CD14-positive monocyte (primary cell): ENCODE measurements at regions not wholly inside any gene's neighbourhood (a gene's known extent, or its start where the extent isn't known, plus 50 kb on each side); places are given as distances from the start of the nearest gene placed in this dataset.
A peak's percentile ranks its signal among the peaks of the same experiment; 100 is the strongest.

Source experiments
- DNase-seq, 3 donors: peaks; one replicate each; pipeline ENCODE4 v3.0.0-alpha.2; 2011 to 2022
- H2AFZ ChIP-seq: 2 replicates; pipeline ENCODE4 v1.6.0; 2012; ENCODE audit warnings: mild to moderate bottlenecking, low read depth, low read length, inconsistent platforms; ENCODE audit not compliant: insufficient read depth, poor library complexity, severe bottlenecking
- H3K27ac ChIP-seq, 2 donors: 1 replicate in 1 of 2; 2 replicates in 1 of 2; pipeline ENCODE4 v1.5.1; 2012 to 2013; ENCODE audit warnings: low read length in 2 of 2, control low read depth in 1 of 2, inconsistent platforms in 1 of 2, low read depth in 1 of 2, mild to moderate bottlenecking in 1 of 2
- H3K27me3 ChIP-seq, 2 donors: one replicate each; pipeline versions ENCODE4 v1.6.0 to v1.6.1; 2011 to 2013; ENCODE audit warnings: low read length in 2 of 2; ENCODE audit not compliant: control insufficient read depth in 2 of 2, insufficient read depth in 2 of 2
- H3K36me3 ChIP-seq, 2 donors: replicated peaks in 1 of 2; 1 replicate in 1 of 2; 2 replicates in 1 of 2; pipeline versions ENCODE4 v1.5.1 to v1.6.1; 2012 to 2013; ENCODE audit warnings: low read length in 2 of 2, control low read depth in 1 of 2, inconsistent platforms in 1 of 2, mild to moderate bottlenecking in 1 of 2; ENCODE audit not compliant: insufficient read depth in 2 of 2, control insufficient read depth in 1 of 2
- H3K4me1 ChIP-seq, 2 donors: 1 replicate in 1 of 2; 2 replicates in 1 of 2; pipeline versions ENCODE4 v1.5.1 to v1.6.1; 2012 to 2013; ENCODE audit warnings: low read length in 2 of 2, control low read depth in 1 of 2, inconsistent platforms in 1 of 2, mild to moderate bottlenecking in 1 of 2, moderate library complexity in 1 of 2; ENCODE audit not compliant: insufficient read depth in 2 of 2, control insufficient read depth in 1 of 2
- H3K4me2 ChIP-seq: replicated peaks from 2 replicates; pipeline ENCODE3; 2012; ENCODE audit warnings: low read length, moderate library complexity, mild to moderate bottlenecking; ENCODE audit not compliant: poor library complexity, severe bottlenecking; ENCODE audit errors: extremely low read depth
- H3K4me3 ChIP-seq, 3 experiments: fragments of 200-600 bp in 1 of 3; sonication (generic) in 1 of 3; replicated peaks in 1 of 3; 1 replicate in 2 of 3; 2 replicates in 1 of 3; pipeline ENCODE4 v1.5.1; 2011 to 2013; ENCODE audit warnings: low read length in 3 of 3, mild to moderate bottlenecking in 3 of 3, control low read depth in 2 of 3, low read depth in 2 of 3, inconsistent platforms in 1 of 3, moderate library complexity in 1 of 3
- H3K79me2 ChIP-seq: 2 replicates; pipeline ENCODE4 v1.6.0; 2012; ENCODE audit warnings: mild to moderate bottlenecking, control low read depth, inconsistent platforms, low read length, moderate library complexity; ENCODE audit not compliant: insufficient read depth
- H3K9ac ChIP-seq: 2 replicates; pipeline ENCODE4 v1.6.0; 2017; ENCODE audit warnings: low read length, mild to moderate bottlenecking; ENCODE audit not compliant: insufficient read depth, poor library complexity, severe bottlenecking
- H3K9me3 ChIP-seq, 2 donors: replicated peaks in 1 of 2; 1 replicate in 1 of 2; 2 replicates in 1 of 2; pipeline versions ENCODE4 v1.5.1 to v1.6.1; 2012 to 2013; ENCODE audit warnings: low read length in 2 of 2, control low read depth in 1 of 2; ENCODE audit not compliant: control insufficient read depth in 1 of 2, insufficient read depth in 1 of 2
- H4K20me1 ChIP-seq: 2 replicates; pipeline ENCODE4 v1.6.0; 2012; ENCODE audit warnings: mild to moderate bottlenecking, low read length, control low read depth, moderate library complexity; ENCODE audit not compliant: insufficient read depth
- H3K27ac Mint-ChIP-seq, 7 donors: one replicate each; pipeline ENCODE4 v1.8.0; 2020; ENCODE audit warnings: mild to moderate bottlenecking in 7 of 7, mixed read lengths in 7 of 7, moderate library complexity in 6 of 7, inconsistent platforms in 2 of 7
- H3K27me3 Mint-ChIP-seq, 3 donors: one replicate each; pipeline ENCODE4 v1.8.0; 2021 to 2022; ENCODE audit warnings: low read depth in 3 of 3, mild to moderate bottlenecking in 3 of 3, mixed read lengths in 3 of 3, moderate library complexity in 3 of 3, inconsistent platforms in 1 of 3
- H3K36me3 Mint-ChIP-seq, 2 donors: one replicate each; pipeline ENCODE4 v1.8.0; 2020; ENCODE audit warnings: mixed read lengths in 2 of 2, inconsistent platforms in 1 of 2, mild to moderate bottlenecking in 1 of 2
- H3K4me1 Mint-ChIP-seq: one replicate; pipeline ENCODE4 v1.8.0; 2020; ENCODE audit warnings: mild to moderate bottlenecking, mixed read lengths
- H3K4me3 Mint-ChIP-seq, 2 donors: one replicate each; pipeline ENCODE4 v1.8.0; 2020; ENCODE audit warnings: mild to moderate bottlenecking in 2 of 2, mixed read lengths in 2 of 2, moderate library complexity in 1 of 2
- H3K9me3 Mint-ChIP-seq, 7 donors: one replicate each; pipeline ENCODE4 v1.8.0; 2020 to 2022; ENCODE audit warnings: mixed read lengths in 7 of 7, mild to moderate bottlenecking in 6 of 7, moderate library complexity in 6 of 7, inconsistent platforms in 2 of 7
- CTCF ChIP-seq: fragments of 200-600 bp; IDR thresholded peaks from one replicate; pipeline ENCODE4 v1.8.0; 2022; ENCODE audit warnings: antibody characterized with exemption, mild to moderate bottlenecking
- WGBS: methylation state at CpG from one replicate; pipeline ENCODE4 v1.1.5; 2013; ENCODE audit warnings: missing lambda C conversion rate; ENCODE audit not compliant: insufficient coverage; 5-methylcytosine and 5-hydroxymethylcytosine counted together
- intact Hi-C, 2 donors: fragments of 100-400 bp; cut with micrococcal nuclease; formaldehyde crosslinking; loops; one replicate each; pipeline versions ENCODE4 v1.15.0 to v1.15.1; 2023

- WGBS, result no CpG with 5 or more reads among the region's 1 CpG
- DNase-seq, result no peak
- Histone ChIP-seq H2AFZ (no peak overlapping the region), H3K4me2 (no peak overlapping the region), H3K4me3 (no peak overlapping the region), H3K36me3 (no peaks in the 10 kb centered on the region), H4K20me1 (no peaks in the 10 kb centered on the region), H3K27ac (no peak overlapping the region), H3K9ac (no peak overlapping the region), H3K79me2 (no peaks in the 10 kb centered on the region), H3K27me3 (no peaks in the 10 kb centered on the region), H3K4me1 (no peaks in the 10 kb centered on the region), H3K9me3 (peaks cover 15 to 21% of the 10 kb centered on the region in 2 donors)
- H3K27ac Mint-ChIP-seq, result no peak overlapping the region
- no peak for TF ChIP-seq CTCF
- peaks cover 3 to 19% (median 12%) of the 10 kb centered on the region in 7 donors for H3K9me3 Mint-ChIP-seq
- H3K4me1 Mint-ChIP-seq, result no peaks in the 10 kb centered on the region
- H3K36me3 Mint-ChIP-seq, result no peaks in the 10 kb centered on the region
- H3K27me3 Mint-ChIP-seq, result peaks cover 0 to 5% (median 1%) of the 10 kb centered on the region in 3 donors
- intact Hi-C loops, result no loop called here
- H3K4me3 Mint-ChIP-seq, result no peak overlapping the region
Observed at GRCh38 chr18:35876243-35876642, 96.2 kb upstream of the RMP24 start.

GRCh38 chr18:35880788-35881455 lies 91.6 kb upstream of the RMP24 start:
- Mint-ChIP-seq H3K4me3 (no peak overlapping the region), H3K27ac (peak overlapping the region in 1 of 7 donors; percentile 50), H3K4me1 (no peaks in the 10 kb centered on the region), H3K27me3 (peaks cover 1 to 8% (median 1%) of the 10 kb centered on the region in 3 donors), H3K9me3 (peaks cover 0 to 3% (median 0%) of the 10 kb centered on the region in 7 donors), H3K36me3 (no peaks in the 10 kb centered on the region)
- no peaks in the 10 kb centered on the region for H3K79me2 ChIP-seq
- intact Hi-C loops, result no loop called here
- no peak overlapping the region for H3K27ac ChIP-seq
- TF ChIP-seq CTCF, result no peak
- no peak overlapping the region for H3K4me3 ChIP-seq
- no peaks in the 10 kb centered on the region for H3K9me3 ChIP-seq
- H3K36me3 ChIP-seq, result no peaks in the 10 kb centered on the region
- H3K4me1 ChIP-seq, result no peaks in the 10 kb centered on the region
- H3K9ac ChIP-seq, result no peak overlapping the region
- no peak overlapping the region for H3K4me2 ChIP-seq
- H2AFZ ChIP-seq, result no peak overlapping the region
- H3K27me3 ChIP-seq, result no peaks in the 10 kb centered on the region
- H4K20me1 ChIP-seq, result no peaks in the 10 kb centered on the region
- WGBS, result 86% methylated on average over 7 of the region's 9 CpGs
- DNase-seq, result no peak
